B cell (primary cell): ENCODE measurements at regions not wholly inside any gene's neighbourhood (a gene's known extent, or its start where the extent isn't known, plus 50 kb on each side); places are given as distances from the start of the nearest gene placed in this dataset.
"Not testable (repeated sequence)": the region's sequence is repeated elsewhere in the genome, so short reads cannot be mapped to it uniquely, and the experiment has no call there.

Experiments used
- ATAC-seq: fragments of 200-7000 bp; cut with Tn5 transposase; one replicate; pipeline ENCODE4 v1.10.0; 2021; ENCODE audit warnings: low read depth, mild to moderate bottlenecking, moderate number of reproducible peaks, moderate library complexity
- CTCF ChIA-PET: fragments of 350-600 bp; sonication (Branson Sonifier 250); formaldehyde crosslinking; loops from one replicate; lab custom pipeline; 2021; ENCODE audit warnings: antibody characterized with exemption, inconsistent platforms; lab: Charles Lee
- POLR2A ChIA-PET: fragments of 350-600 bp; sonication (Branson Sonifier 250); formaldehyde crosslinking; loops from one replicate; lab custom pipeline; 2021; ENCODE audit warnings: antibody characterized with exemption; lab: Charles Lee
- DNase-seq: peaks from one replicate; pipeline ENCODE4 v3.0.0; 2013
- H2AFZ ChIP-seq: 2 replicates; pipeline ENCODE4 v1.6.1; 2012; ENCODE audit warnings: mild to moderate bottlenecking, low read depth, low read length; ENCODE audit not compliant: insufficient read depth, poor library complexity, severe bottlenecking
- H3K27ac ChIP-seq, 2 donors: 1 replicate in 1 of 2; 2 replicates in 1 of 2; pipeline ENCODE4 v1.5.1; 2012 to 2013; ENCODE audit warnings: low read length in 2 of 2, mild to moderate bottlenecking in 2 of 2, moderate library complexity in 1 of 2
- H3K27me3 ChIP-seq, 4 experiments: fragments of 200-600 bp in 1 of 4; sonication (generic) in 1 of 4; replicated peaks in 1 of 4; 1 replicate in 2 of 4; 2 replicates in 2 of 4; pipeline versions ENCODE4 v1.6.1 to v1.7.0; 2013 to 2016; ENCODE audit warnings: low read length in 3 of 4, mild to moderate bottlenecking in 2 of 4, mixed read lengths in 1 of 4, moderate library complexity in 1 of 4; ENCODE audit not compliant: insufficient read depth in 4 of 4, control insufficient read depth in 3 of 4; ENCODE audit errors: control extremely low read depth in 1 of 4
- H3K36me3 ChIP-seq, 2 experiments: replicated peaks in 1 of 2; 1 replicate in 1 of 2; 2 replicates in 1 of 2; pipeline versions ENCODE4 v1.6.1 to v1.7.1; 2013; ENCODE audit warnings: low read length in 1 of 2; ENCODE audit not compliant: insufficient read depth in 2 of 2, control insufficient read depth in 1 of 2; ENCODE audit errors: control extremely low read depth in 1 of 2, extremely low read depth in 1 of 2
- H3K4me1 ChIP-seq, 2 donors: fragments of 200-600 bp in 1 of 2; sonication (generic) in 1 of 2; 1 replicate in 1 of 2; 2 replicates in 1 of 2; pipeline versions ENCODE4 v1.5.1 to v1.6.1; 2013 to 2017; ENCODE audit warnings: low read length in 2 of 2; ENCODE audit not compliant: control insufficient read depth in 2 of 2, insufficient read depth in 2 of 2
- H3K4me2 ChIP-seq: replicated peaks from 2 replicates; pipeline ENCODE3; 2012; ENCODE audit warnings: mild to moderate bottlenecking, low read depth, low read length; ENCODE audit not compliant: poor library complexity, severe bottlenecking
- H3K4me3 ChIP-seq, 5 experiments: fragments of 200-600 bp in 1 of 5; sonication (generic) in 1 of 5; 1 replicate in 3 of 5; 2 replicates in 2 of 5; pipeline versions ENCODE4 v1.5.1 to v1.7.0; 2011 to 2016; ENCODE audit warnings: low read length in 4 of 5, mild to moderate bottlenecking in 4 of 5, low read depth in 2 of 5, control low read depth in 1 of 5, moderate library complexity in 1 of 5; ENCODE audit not compliant: insufficient read depth in 1 of 5; ENCODE audit errors: control extremely low read depth in 1 of 5, extremely low read depth in 1 of 5
- H3K79me2 ChIP-seq: fragments of 200-600 bp; sonication (generic); one replicate; pipeline ENCODE4 v1.6.0; 2016; ENCODE audit warnings: low read length; ENCODE audit not compliant: control insufficient read depth, insufficient read depth
- H3K9ac ChIP-seq: fragments of 200-600 bp; sonication (generic); 2 replicates; pipeline ENCODE4 v1.6.1; 2017; ENCODE audit warnings: mild to moderate bottlenecking, low read length, moderate library complexity
- H3K9me3 ChIP-seq, 3 donors: one replicate each; pipeline versions ENCODE4 v1.6.1 to v1.7.1; 2013; ENCODE audit warnings: low read length in 2 of 3; ENCODE audit not compliant: control insufficient read depth in 2 of 3, insufficient read depth in 1 of 3; ENCODE audit errors: control extremely low read depth in 1 of 3
- H4K20me1 ChIP-seq: 2 replicates; pipeline ENCODE4 v1.6.0; 2012; ENCODE audit warnings: mild to moderate bottlenecking, low read length; ENCODE audit not compliant: insufficient read depth, control insufficient read depth, poor library complexity, severe bottlenecking
- H3K27ac Mint-ChIP-seq: one replicate; pipeline ENCODE4 v1.8.0; 2021; ENCODE audit warnings: mixed read lengths
- H3K27me3 Mint-ChIP-seq: one replicate; pipeline ENCODE4 v1.8.0; 2021; ENCODE audit warnings: mixed read lengths
- H3K4me1 Mint-ChIP-seq: one replicate; pipeline ENCODE4 v1.8.0; 2021; ENCODE audit warnings: mixed read lengths
- H3K4me3 Mint-ChIP-seq: one replicate; pipeline ENCODE4 v1.8.0; 2021; ENCODE audit warnings: mixed read lengths
- H3K9me3 Mint-ChIP-seq: one replicate; pipeline ENCODE4 v1.8.0; 2022; ENCODE audit warnings: mixed read lengths; ENCODE audit not compliant: insufficient read depth
- EZH2 ChIP-seq: IDR thresholded peaks from 2 replicates; pipeline ENCODE4 v1.6.1; 2012; ENCODE audit warnings: borderline replicate concordance, low read depth, mild to moderate bottlenecking, moderate library complexity, low read length; ENCODE audit not compliant: insufficient read depth, poor library complexity, severe bottlenecking
- WGBS: methylation state at CpG from one replicate; pipeline ENCODE4 v1.1.5; 2013; ENCODE audit warnings: missing lambda C conversion rate; ENCODE audit not compliant: insufficient coverage; 5-methylcytosine and 5-hydroxymethylcytosine counted together
- intact Hi-C: fragments of 100-400 bp; cut with micrococcal nuclease; formaldehyde crosslinking; loops from one replicate; pipeline ENCODE4 v1.10.0; 2022
- TF ChIP-seq, protein P1 (sequence below): fragments of 200-600 bp; IDR thresholded peaks from one replicate; pipeline ENCODE4 v1.8.0; 2022; ENCODE audit warnings: antibody characterized with exemption, mild to moderate bottlenecking

DNA sequence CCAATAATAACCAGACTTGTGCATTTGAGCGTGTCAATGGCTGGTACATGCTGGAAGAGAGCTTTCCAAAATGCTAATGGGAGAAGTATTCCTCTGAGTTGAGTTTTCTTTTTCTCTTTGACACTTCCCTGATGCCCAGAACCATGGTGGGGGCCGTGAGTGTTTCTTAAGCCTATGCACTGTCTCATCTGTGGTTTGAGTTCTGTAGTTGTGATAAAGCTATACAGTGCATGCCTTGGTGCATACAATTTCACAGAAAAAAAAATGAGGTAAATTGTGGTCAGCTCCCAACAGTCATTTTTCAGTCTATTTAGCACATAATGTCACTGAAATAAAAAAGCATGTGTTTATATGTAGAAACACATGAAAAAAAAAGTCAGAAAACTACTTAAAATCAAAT is 204.8 kb downstream of the HDGFL1 start:
- ATAC-seq (no peak), DNase-seq (no peak)
- no peaks in the 10 kb centered on the region for H3K79me2 ChIP-seq
- ChIA-PET POLR2A (no interaction called here), CTCF (no interaction called here)
- no peaks in the 10 kb centered on the region for H4K20me1 ChIP-seq
- no peak overlapping the region for H3K27ac ChIP-seq
- H3K9ac ChIP-seq, result no peak overlapping the region
- no CpG with 5 or more reads among the region's 2 CpGs for WGBS
- no peak overlapping the region for H3K4me3 ChIP-seq
- Mint-ChIP-seq H3K27ac (no peak overlapping the region), H3K4me3 (no peak overlapping the region), H3K4me1 (no peaks in the 10 kb centered on the region), H3K27me3 (no peaks in the 10 kb centered on the region), H3K9me3 (peaks cover 13% of the 10 kb centered on the region)
- no peaks in the 10 kb centered on the region for H3K27me3 ChIP-seq
- intact Hi-C loops, result no loop called here
- TF ChIP-seq EZH2, result no peak
- TF ChIP-seq, protein P1, sequence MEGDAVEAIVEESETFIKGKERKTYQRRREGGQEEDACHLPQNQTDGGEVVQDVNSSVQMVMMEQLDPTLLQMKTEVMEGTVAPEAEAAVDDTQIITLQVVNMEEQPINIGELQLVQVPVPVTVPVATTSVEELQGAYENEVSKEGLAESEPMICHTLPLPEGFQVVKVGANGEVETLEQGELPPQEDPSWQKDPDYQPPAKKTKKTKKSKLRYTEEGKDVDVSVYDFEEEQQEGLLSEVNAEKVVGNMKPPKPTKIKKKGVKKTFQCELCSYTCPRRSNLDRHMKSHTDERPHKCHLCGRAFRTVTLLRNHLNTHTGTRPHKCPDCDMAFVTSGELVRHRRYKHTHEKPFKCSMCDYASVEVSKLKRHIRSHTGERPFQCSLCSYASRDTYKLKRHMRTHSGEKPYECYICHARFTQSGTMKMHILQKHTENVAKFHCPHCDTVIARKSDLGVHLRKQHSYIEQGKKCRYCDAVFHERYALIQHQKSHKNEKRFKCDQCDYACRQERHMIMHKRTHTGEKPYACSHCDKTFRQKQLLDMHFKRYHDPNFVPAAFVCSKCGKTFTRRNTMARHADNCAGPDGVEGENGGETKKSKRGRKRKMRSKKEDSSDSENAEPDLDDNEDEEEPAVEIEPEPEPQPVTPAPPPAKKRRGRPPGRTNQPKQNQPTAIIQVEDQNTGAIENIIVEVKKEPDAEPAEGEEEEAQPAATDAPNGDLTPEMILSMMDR, result no peak
- H3K36me3 ChIP-seq, result no peaks in the 10 kb centered on the region
- H3K4me1 ChIP-seq, result no peaks in the 10 kb centered on the region
- no peak overlapping the region for H3K4me2 ChIP-seq
- no peak overlapping the region for H2AFZ ChIP-seq
- peaks cover 0 to 11% (median 4%) of the 10 kb centered on the region in 3 donors for H3K9me3 ChIP-seq

DNA sequence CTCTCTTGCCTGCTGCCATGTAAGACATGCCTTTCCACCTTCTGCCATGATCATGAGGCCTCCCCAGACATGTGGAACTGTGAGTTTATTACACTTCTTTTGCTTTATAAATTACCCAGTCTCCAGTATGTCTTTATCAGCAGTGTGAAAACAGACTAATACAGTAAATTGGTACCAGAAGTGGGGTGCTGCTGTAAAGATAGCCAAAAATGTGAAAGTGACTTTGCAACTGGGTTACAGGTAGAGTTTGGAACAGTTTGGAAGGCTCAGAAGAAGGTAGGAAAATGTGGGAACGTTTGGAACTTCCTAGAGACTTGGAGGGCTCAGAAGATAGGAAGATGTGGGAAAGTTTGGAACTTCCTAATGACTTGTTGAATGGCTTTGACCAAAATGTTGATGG is 209.1 kb downstream of the HDGFL1 start:
- H3K79me2 ChIP-seq, H3K27me3 ChIP-seq, H3K4me1 ChIP-seq, H3K27ac ChIP-seq, DNase-seq, H3K4me1 Mint-ChIP-seq, H3K36me3 ChIP-seq, intact Hi-C loops, POLR2A ChIA-PET, H3K4me3 Mint-ChIP-seq, H3K4me2 ChIP-seq, CTCF ChIA-PET, H3K27me3 Mint-ChIP-seq, H3K4me3 ChIP-seq, H3K27ac Mint-ChIP-seq, H3K9ac ChIP-seq, ATAC-seq, H4K20me1 ChIP-seq, H2AFZ ChIP-seq: not testable (repeated sequence)
- H3K9me3 ChIP-seq, result peaks cover 0 to 13% (median 10%) of the 10 kb centered on the region in 3 donors
- 54% methylated on average over 1 of the region's 1 CpG for WGBS
- H3K9me3 Mint-ChIP-seq, result peaks cover 21% of the 10 kb centered on the region
